HCT116 (cell line): ENCODE measurements at regions not wholly inside any gene's neighbourhood (a gene's known extent, or its start where the extent isn't known, plus 50 kb on each side); places are given as distances from the start of the nearest gene placed in this dataset.

ENCODE experiments used
- ATAC-seq: fragments of 200-7000 bp; cut with Tn5 transposase; 2 replicates; pipeline ENCODE4 v1.9.1; 2020; ENCODE audit warnings: mild to moderate bottlenecking, moderate library complexity
- BruUV-seq: library from RNA; stranded (reverse); fragments of 400-500 nt; replicated peaks from 2 replicates; lab custom pipeline; 2021; lab: Mats Ljungman, UMichigan
- CTCF ChIA-PET: fragments of 300-600 bp; sonication (Branson Sonifier 250); formaldehyde crosslinking; loops from one replicate; lab custom pipeline; 2021; ENCODE audit warnings: antibody characterized with exemption; lab: Charles Lee
- POLR2A ChIA-PET: fragments of 300-600, 350-600 bp; sonication (Branson Sonifier 250); formaldehyde crosslinking; loops from one replicate; lab custom pipeline; 2021; ENCODE audit warnings: antibody characterized with exemption; lab: Charles Lee
- RAD21 ChIA-PET, 2 experiments: fragments of 300-600 bp; sonication (Branson Sonifier 250); formaldehyde crosslinking; loops; one replicate each; lab custom pipeline; 2023; ENCODE audit warnings: low total read pairs in 2 of 2; ENCODE audit not compliant: uncharacterized antibody in 2 of 2, unreplicated experiment in 2 of 2, low non-redundant PET in 1 of 2; lab: Charles Lee
- DNase-seq: peaks from one replicate; pipeline ENCODE4 v3.0.0-alpha.2; 2010; ENCODE audit warnings: low read depth, low spot score
- H2AFZ ChIP-seq: fragments of 200-600 bp; shearing (Covaris generic), sonication (generic); 2 replicates; pipeline ENCODE4 v1.6.1; 2017; ENCODE audit warnings: low read depth, mixed run types, mixed read lengths, antibody characterized with exemption, low read length; ENCODE audit not compliant: poor library complexity, severe bottlenecking
- H3K27ac ChIP-seq: 2 replicates; pipeline ENCODE4 v1.5.1; 2012; ENCODE audit warnings: low read depth, low read length
- H3K27me3 ChIP-seq: fragments of 200-600 bp; sonication (generic); 2 replicates; pipeline ENCODE4 v1.6.1; 2016; ENCODE audit warnings: mixed run types, low read length, mixed read lengths; ENCODE audit not compliant: insufficient read depth
- H3K36me3 ChIP-seq, 2 experiments: fragments of 200-500 bp in 1 of 2; fragments of 200-600 bp in 1 of 2; sonication (Bioruptor generic) in 1 of 2; sonication (generic) in 1 of 2; 2 replicates each; pipeline versions ENCODE4 v1.5.1 to v1.6.1; 2014 to 2016; ENCODE audit warnings: low read length in 2 of 2, inconsistent platforms in 1 of 2, mixed read lengths in 1 of 2, mixed run types in 1 of 2; ENCODE audit not compliant: insufficient read depth in 2 of 2, control insufficient read depth in 1 of 2
- H3K4me1 ChIP-seq, 2 experiments: fragments of 200-600 bp in 1 of 2; sonication (generic) in 1 of 2; 2 replicates each; pipeline versions ENCODE4 v1.5.1 to v1.6.1; 2012 to 2017; ENCODE audit warnings: low read length in 2 of 2, inconsistent platforms in 1 of 2, mild to moderate bottlenecking in 1 of 2, mixed read lengths in 1 of 2, mixed run types in 1 of 2, moderate library complexity in 1 of 2; ENCODE audit not compliant: insufficient read depth in 2 of 2, control insufficient read depth in 1 of 2
- H3K4me2 ChIP-seq: fragments of 200-600 bp; sonication (generic); 2 replicates; pipeline ENCODE4 v1.6.1; 2017; ENCODE audit warnings: mixed run types, low read length, mixed read lengths
- H3K4me3 ChIP-seq, 2 experiments: fragments of 200-600 bp in 1 of 2; sonication (generic) in 1 of 2; replicated peaks in 1 of 2; 2 replicates each; pipeline ENCODE4 v1.5.1; 2011 to 2016; ENCODE audit warnings: low read length in 2 of 2, control low read depth in 1 of 2, low read depth in 1 of 2, mild to moderate bottlenecking in 1 of 2, mixed read lengths in 1 of 2, mixed run types in 1 of 2
- H3K79me2 ChIP-seq: fragments of 200-600 bp; sonication (generic); 2 replicates; pipeline ENCODE4 v1.6.1; 2017; ENCODE audit warnings: mild to moderate bottlenecking, mixed run types, low read length, moderate library complexity, mixed read lengths; ENCODE audit not compliant: insufficient read depth
- H3K9ac ChIP-seq: fragments of 200-600 bp; sonication (generic); 2 replicates; pipeline ENCODE4 v1.6.1; 2016; ENCODE audit warnings: low read length, mixed read lengths
- H3K9me2 ChIP-seq: fragments of 200-600 bp; sonication (generic), shearing (Covaris generic); 2 replicates; pipeline ENCODE4 v1.6.1; 2017; ENCODE audit warnings: mixed run types, mild to moderate bottlenecking, moderate library complexity; ENCODE audit not compliant: insufficient read depth
- H3K9me3 ChIP-seq, 2 experiments: fragments of 200-500 bp in 1 of 2; fragments of 200-600 bp in 1 of 2; sonication (Bioruptor generic) in 1 of 2; sonication (generic) in 1 of 2; 2 replicates each; pipeline ENCODE4 v1.6.1; 2014 to 2017; ENCODE audit warnings: low read length in 2 of 2, mixed read lengths in 2 of 2, inconsistent platforms in 1 of 2, low read depth in 1 of 2, mild to moderate bottlenecking in 1 of 2, mixed run types in 1 of 2, moderate library complexity in 1 of 2; ENCODE audit not compliant: control insufficient read depth in 1 of 2, insufficient read depth in 1 of 2
- H4K20me1 ChIP-seq: fragments of 200-600 bp; sonication (generic), shearing (Covaris generic); 2 replicates; pipeline ENCODE4 v1.6.1; 2017; ENCODE audit warnings: mixed run types, mild to moderate bottlenecking, moderate library complexity; ENCODE audit not compliant: insufficient read depth
- CEBPB ChIP-seq: IDR thresholded peaks from 2 replicates; pipeline ENCODE4 v1.6.1; 2012; ENCODE audit warnings: low read depth
- EGR1 ChIP-seq: IDR thresholded peaks from 2 replicates; pipeline ENCODE4 v1.6.1; 2012; ENCODE audit warnings: low read depth
- JUND ChIP-seq: IDR thresholded peaks from 2 replicates; pipeline ENCODE4 v1.6.1; 2012
- POLR2A ChIP-seq: IDR thresholded peaks from 2 replicates; pipeline ENCODE4 v1.7.0; 2011; ENCODE audit warnings: borderline replicate concordance; ENCODE audit not compliant: insufficient read depth, insufficient read length; ENCODE audit errors: extremely low read depth
- POLR2AphosphoS5 ChIP-seq: IDR thresholded peaks from 2 replicates; pipeline ENCODE4 v1.6.1; 2011; ENCODE audit warnings: mild to moderate bottlenecking, low read depth, low read length, moderate library complexity
- RAD21 ChIP-seq: IDR thresholded peaks from 2 replicates; pipeline ENCODE4 v1.6.1; 2012; ENCODE audit warnings: low read depth, mild to moderate bottlenecking
- TCF7L2 ChIP-seq: IDR thresholded peaks from 2 replicates; pipeline ENCODE4 v1.7.0; 2011; ENCODE audit warnings: borderline replicate concordance, inconsistent platforms; ENCODE audit not compliant: insufficient read depth, insufficient read length; ENCODE audit errors: extremely low read depth
- ZNF274 ChIP-seq: fragments of 200-500 bp; sonication (Bioruptor generic); IDR thresholded peaks from 2 replicates; pipeline ENCODE4 v1.6.1; 2014; ENCODE audit warnings: mild to moderate bottlenecking, low read depth, low read length, inconsistent platforms
- intact Hi-C: fragments of 100-400 bp; cut with micrococcal nuclease; formaldehyde crosslinking; loops from 2 replicates; pipeline ENCODE4 v1.10.0; 2022
- TF ChIP-seq, protein P1 (sequence below), 3 experiments: fragments of 200-600 bp in 1 of 3; sonication (generic) in 1 of 3; IDR thresholded peaks in 2 of 3; conservative IDR thresholded peaks in 1 of 3; 2 replicates each; pipeline ENCODE4 v1.5.1; 2012 to 2017; ENCODE audit warnings: low read depth in 2 of 3, low read length in 2 of 3, antibody characterized with exemption in 1 of 3, borderline replicate concordance in 1 of 3, control low read depth in 1 of 3, mild to moderate bottlenecking in 1 of 3, mixed read lengths in 1 of 3, mixed run types in 1 of 3, moderate library complexity in 1 of 3; ENCODE audit not compliant: insufficient read depth in 1 of 3

DNA sequence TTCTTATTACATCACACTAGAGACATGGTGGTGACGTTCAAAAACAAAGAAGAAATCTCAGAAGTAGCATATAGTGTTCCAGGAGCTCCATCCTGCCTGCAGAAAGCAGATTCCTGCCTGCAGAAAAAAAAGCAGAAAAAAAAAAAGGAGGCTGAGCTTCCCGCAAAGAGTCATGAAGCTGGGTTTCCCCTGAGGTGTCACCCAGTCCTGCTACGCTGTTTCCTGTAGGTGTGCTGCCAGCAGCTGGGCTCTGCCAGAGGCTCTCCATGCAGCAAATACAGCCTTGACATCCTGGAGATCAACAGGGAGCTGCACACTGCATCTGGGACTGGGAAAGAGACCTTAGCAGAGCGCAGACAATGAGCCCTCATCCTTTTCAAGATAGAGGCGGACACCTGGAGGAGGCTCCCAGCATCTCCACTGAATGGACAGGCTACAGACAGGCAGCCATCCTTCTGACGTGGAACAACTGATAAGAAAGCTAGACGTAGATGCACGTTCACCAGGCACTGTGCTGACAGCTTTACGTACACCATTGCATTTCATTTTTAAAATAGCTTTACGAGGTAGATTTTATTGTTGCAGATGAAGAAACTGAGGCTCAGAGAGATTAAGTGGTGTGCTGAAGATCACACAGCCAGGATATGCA, 350.9 kb downstream of the FOXO1 start:
- no peak for DNase-seq
- intact Hi-C loops: no loop called here
- no peak overlapping the region for H3K4me2 ChIP-seq
- no peaks in the 10 kb centered on the region for H4K20me1 ChIP-seq
- BruUV-seq: no TSS peak
- ChIA-PET POLR2A (no interaction called here), RAD21 (no interaction called here), CTCF (no interaction called here)
- no peak overlapping the region for H3K27ac ChIP-seq
- peaks cover 0 to 3% of the 10 kb centered on the region in 2 experiments; a peak in 1 of 4 replicates for H3K4me1 ChIP-seq
- no peak overlapping the region for H3K9ac ChIP-seq
- H3K27me3 ChIP-seq: no peaks in the 10 kb centered on the region
- H3K79me2 ChIP-seq: no peaks in the 10 kb centered on the region
- H3K4me3 ChIP-seq: no peak overlapping the region
- no peaks in the 10 kb centered on the region for H3K36me3 ChIP-seq
- H3K9me2 ChIP-seq: no peaks in the 10 kb centered on the region
- no peaks in the 10 kb centered on the region for H3K9me3 ChIP-seq
- TF ChIP-seq POLR2A: no peak
- no peak for TF ChIP-seq POLR2AphosphoS5
- TF ChIP-seq CEBPB: no peak
- no peak for TF ChIP-seq EGR1
- TF ChIP-seq JUND: no peak
- no peak overlapping the region for H2AFZ ChIP-seq
- no peak for ATAC-seq

DNA sequence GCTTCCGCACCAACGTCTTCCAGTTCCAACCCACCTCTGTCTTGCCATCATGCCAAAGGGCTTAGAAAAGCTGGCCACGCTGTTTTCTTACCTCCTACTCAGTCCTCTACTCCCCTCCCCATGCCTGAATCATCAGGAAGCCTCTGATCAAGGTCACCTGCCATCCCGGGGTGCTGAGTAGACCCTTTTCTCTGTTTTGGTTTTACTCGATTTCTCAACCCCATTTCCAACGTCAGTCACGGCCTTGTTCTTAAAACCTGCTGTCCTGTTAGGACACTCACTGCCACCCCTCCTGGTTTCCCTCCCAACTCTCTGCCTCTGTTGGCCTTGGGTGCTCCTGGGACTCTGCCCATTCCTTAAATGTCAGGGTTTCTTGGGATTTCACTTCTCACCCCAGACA, 350.1 kb downstream of the FOXO1 start:
- ATAC-seq (no peak), DNase-seq (no peak)
- no peak overlapping the region for H3K4me3 ChIP-seq
- no peaks in the 10 kb centered on the region for H3K27me3 ChIP-seq
- H3K9me2 ChIP-seq: no peaks in the 10 kb centered on the region
- no peaks in the 10 kb centered on the region for H3K9me3 ChIP-seq
- TF ChIP-seq TCF7L2 (no peak), RAD21 (no peak), EGR1 (no peak), ZNF274 (no peak), JUND (no peak)
- TF ChIP-seq, protein P1, sequence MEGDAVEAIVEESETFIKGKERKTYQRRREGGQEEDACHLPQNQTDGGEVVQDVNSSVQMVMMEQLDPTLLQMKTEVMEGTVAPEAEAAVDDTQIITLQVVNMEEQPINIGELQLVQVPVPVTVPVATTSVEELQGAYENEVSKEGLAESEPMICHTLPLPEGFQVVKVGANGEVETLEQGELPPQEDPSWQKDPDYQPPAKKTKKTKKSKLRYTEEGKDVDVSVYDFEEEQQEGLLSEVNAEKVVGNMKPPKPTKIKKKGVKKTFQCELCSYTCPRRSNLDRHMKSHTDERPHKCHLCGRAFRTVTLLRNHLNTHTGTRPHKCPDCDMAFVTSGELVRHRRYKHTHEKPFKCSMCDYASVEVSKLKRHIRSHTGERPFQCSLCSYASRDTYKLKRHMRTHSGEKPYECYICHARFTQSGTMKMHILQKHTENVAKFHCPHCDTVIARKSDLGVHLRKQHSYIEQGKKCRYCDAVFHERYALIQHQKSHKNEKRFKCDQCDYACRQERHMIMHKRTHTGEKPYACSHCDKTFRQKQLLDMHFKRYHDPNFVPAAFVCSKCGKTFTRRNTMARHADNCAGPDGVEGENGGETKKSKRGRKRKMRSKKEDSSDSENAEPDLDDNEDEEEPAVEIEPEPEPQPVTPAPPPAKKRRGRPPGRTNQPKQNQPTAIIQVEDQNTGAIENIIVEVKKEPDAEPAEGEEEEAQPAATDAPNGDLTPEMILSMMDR (IDR thresholded peaks at IDR 0.05 in 2 of 3, conservative IDR thresholded peaks at IDR 0.05 in 1 of 3; ENCODE audit: borderline replicate concordance in 1 of 3, insufficient read depth in 1 of 3, low read depth in 2 of 3, low read length in 2 of 3): no peak
- no peak overlapping the region for H3K27ac ChIP-seq
- no peaks in the 10 kb centered on the region for H3K36me3 ChIP-seq
- peaks cover 0 to 3% of the 10 kb centered on the region in 2 experiments; a peak in 1 of 4 replicates for H3K4me1 ChIP-seq
- BruUV-seq: no TSS peak
- no peak overlapping the region for H3K9ac ChIP-seq
- ChIA-PET POLR2A (no interaction called here), CTCF (no interaction called here), RAD21 (no interaction called here)
- no peaks in the 10 kb centered on the region for H3K79me2 ChIP-seq
- no peak overlapping the region for H3K4me2 ChIP-seq
- no peaks in the 10 kb centered on the region for H4K20me1 ChIP-seq
- H2AFZ ChIP-seq: no peak overlapping the region
- intact Hi-C loops: no loop called here
